ENCODE measurements at regions not wholly inside any gene's neighbourhood (a gene's known extent, or its start where the extent isn't known, plus 50 kb on each side); places are given as distances from the start of the nearest gene placed in this dataset.

- Histone ChIP-seq H3K9me3 (no peaks in the 10 kb centered on the region), H3K4me3 (no peak overlapping the region), H3K27me3 (no peaks in the 10 kb centered on the region), H3K36me3 (no peaks in the 10 kb centered on the region), H3K27ac (no peak overlapping the region), H3K4me1 (peaks cover 0 to 52% (median 13%) of the 10 kb centered on the region in 4 donors)
- intact Hi-C loops (cut with DNase I; ENCODE audit: low total_unique reads): no loop called here
- no peak for TF ChIP-seq CTCF (IDR thresholded peaks at IDR 0.05)
- no peak for DNase-seq
Measured at GRCh38 chr1:175820456-175821025, 77.1 kb upstream of the TNR start.

GRCh38 chr1:175818929-175819328 is 75.5 kb upstream of the TNR start:
- H3K4me1 ChIP-seq: peaks cover 0 to 52% (median 13%) of the 10 kb centered on the region in 4 donors
- TF ChIP-seq CTCF (IDR thresholded peaks at IDR 0.05): no peak
- H3K4me3 ChIP-seq: no peak overlapping the region
- no peaks in the 10 kb centered on the region for H3K36me3 ChIP-seq
- no peaks in the 10 kb centered on the region for H3K27me3 ChIP-seq
- H3K9me3 ChIP-seq: no peaks in the 10 kb centered on the region
- peak overlapping the region; percentile 45 to 57 for H3K27ac ChIP-seq
- intact Hi-C loops (cut with DNase I; ENCODE audit: low total_unique reads): no loop called here
- DNase-seq: no peak

- no peak for DNase-seq
- H3K27me3 ChIP-seq: no peaks in the 10 kb centered on the region
Measured at GRCh38 chr1:175817445-175817844, 74.0 kb upstream of the TNR start.

GRCh38 chr1:175814885-175815284 is 71.5 kb upstream of the TNR start:
- intact Hi-C loops (cut with DNase I; ENCODE audit: low total_unique reads): no loop called here
- Histone ChIP-seq H3K27me3 (no peaks in the 10 kb centered on the region), H3K4me3 (no peak overlapping the region), H3K36me3 (no peaks in the 10 kb centered on the region), H3K4me1 (peaks cover 0 to 34% (median 10%) of the 10 kb centered on the region in 4 donors), H3K27ac (no peak overlapping the region), H3K9me3 (no peaks in the 10 kb centered on the region)
- no peak for DNase-seq
- TF ChIP-seq CTCF (IDR thresholded peaks at IDR 0.05): no peak

More at GRCh38 chr1:175817445-175817844, 74.0 kb upstream of the TNR start:
- no peak for TF ChIP-seq CTCF (IDR thresholded peaks at IDR 0.05)
- H3K36me3 ChIP-seq: no peaks in the 10 kb centered on the region
- intact Hi-C loops (cut with DNase I; ENCODE audit: low total_unique reads): no loop called here
- no peak overlapping the region for H3K4me3 ChIP-seq
- peak overlapping the region in 1 of 2 donors; percentile 57 for H3K27ac ChIP-seq
- peaks cover 0 to 43% (median 10%) of the 10 kb centered on the region in 4 donors for H3K4me1 ChIP-seq
- H3K9me3 ChIP-seq: no peaks in the 10 kb centered on the region

- H3K4me3 ChIP-seq: no peak overlapping the region
- DNase-seq: no peak
- H3K27me3 ChIP-seq: no peaks in the 10 kb centered on the region
- no peaks in the 10 kb centered on the region for H3K9me3 ChIP-seq
- H3K27ac ChIP-seq: no peak overlapping the region
- peaks cover 0 to 15% (median 6%) of the 10 kb centered on the region in 4 donors for H3K4me1 ChIP-seq
- H3K36me3 ChIP-seq: no peaks in the 10 kb centered on the region
- no peak for TF ChIP-seq CTCF (IDR thresholded peaks at IDR 0.05)
- intact Hi-C loops (cut with DNase I; ENCODE audit: low total_unique reads): no loop called here
Measured at GRCh38 chr1:175812936-175813335, 69.5 kb upstream of the TNR start.

- no peak overlapping the region for H3K4me3 ChIP-seq
- no peaks in the 10 kb centered on the region for H3K9me3 ChIP-seq
- DNase-seq: no peak
- H3K27ac ChIP-seq: no peak overlapping the region
- H3K27me3 ChIP-seq: no peaks in the 10 kb centered on the region
- no peak for TF ChIP-seq CTCF (IDR thresholded peaks at IDR 0.05)
- no peaks in the 10 kb centered on the region for H3K36me3 ChIP-seq
- no peaks in the 10 kb centered on the region for H3K4me1 ChIP-seq
- intact Hi-C loops (cut with DNase I; ENCODE audit: low total_unique reads): no loop called here
Measured at GRCh38 chr1:175810305-175810704, 66.9 kb upstream of the TNR start.
